GM23338 (cell line): ENCODE measurements at regions not wholly inside any gene's neighbourhood (a gene's known extent, or its start where the extent isn't known, plus 50 kb on each side); places are given as distances from the start of the nearest gene placed in this dataset.
"Not testable (repeated sequence)": the region's sequence is repeated elsewhere in the genome, so short reads cannot be mapped to it uniquely, and the experiment has no call there.

Source experiments
- CREB1 ChIP-seq: fragments of 250-450 bp; sonication (Bioruptor Pico); IDR thresholded peaks from 2 replicates; pipeline ENCODE4 v1.5.0; 2020; ENCODE audit warnings: low read depth, mild to moderate bottlenecking, moderate library complexity
- EZH2 ChIP-seq: fragments of 200-600 bp; sonication (generic); IDR thresholded peaks from one replicate; pipeline ENCODE4 v1.8.0; 2017; ENCODE audit warnings: antibody characterized with exemption, mild to moderate bottlenecking, low read depth; ENCODE audit not compliant: unreplicated experiment
- EZH2phosphoT487 ChIP-seq: fragments of 200-600 bp; sonication (generic); IDR thresholded peaks from one replicate; pipeline ENCODE4 v1.8.1; 2018; ENCODE audit warnings: antibody characterized with exemption; ENCODE audit not compliant: unreplicated experiment
- JUNB ChIP-seq: IDR thresholded peaks from one replicate; pipeline ENCODE4 v1.6.1; 2016; ENCODE audit warnings: antibody characterized with exemption; ENCODE audit not compliant: unreplicated experiment
- NANOG ChIP-seq: IDR thresholded peaks from 2 replicates; pipeline ENCODE4 v1.6.1; 2016; ENCODE audit warnings: antibody characterized with exemption, borderline replicate concordance
- POLR2AphosphoS5 ChIP-seq: IDR thresholded peaks from 2 replicates; pipeline ENCODE4 v1.6.1; 2016; ENCODE audit warnings: antibody characterized with exemption, low read depth
- STAT1 ChIP-seq: IDR thresholded peaks from one replicate; pipeline ENCODE4 v1.6.1; 2016; ENCODE audit warnings: antibody characterized with exemption; ENCODE audit not compliant: unreplicated experiment
- ZNF331 ChIP-seq: fragments of 250-450 bp; sonication (Bioruptor Pico); IDR thresholded peaks from 2 replicates; pipeline ENCODE4 v1.5.0; 2020; ENCODE audit warnings: low read depth, mild to moderate bottlenecking, moderate library complexity
- TF ChIP-seq, protein P1 (sequence below), 2 experiments: fragments of 200-600 bp in 1 of 2; sonication (generic) in 1 of 2; conservative IDR thresholded peaks; 2 replicates each; pipeline versions ENCODE4 v1.5.1 to v1.6.1; 2016 to 2017; ENCODE audit warnings: antibody characterized with exemption in 2 of 2, low read depth in 2 of 2, mild to moderate bottlenecking in 2 of 2, moderate library complexity in 1 of 2
- TF ChIP-seq, protein P2 (sequence below): IDR thresholded peaks from one replicate; pipeline ENCODE4 v1.6.1; 2018; ENCODE audit warnings: antibody characterized with exemption; ENCODE audit not compliant: unreplicated experiment
- TF ChIP-seq, protein P3 (sequence below): fragments of 250-450 bp; sonication (Bioruptor Pico); IDR thresholded peaks from 2 replicates; pipeline ENCODE4 v1.5.0; 2020; ENCODE audit warnings: mild to moderate bottlenecking, moderate library complexity

DNA sequence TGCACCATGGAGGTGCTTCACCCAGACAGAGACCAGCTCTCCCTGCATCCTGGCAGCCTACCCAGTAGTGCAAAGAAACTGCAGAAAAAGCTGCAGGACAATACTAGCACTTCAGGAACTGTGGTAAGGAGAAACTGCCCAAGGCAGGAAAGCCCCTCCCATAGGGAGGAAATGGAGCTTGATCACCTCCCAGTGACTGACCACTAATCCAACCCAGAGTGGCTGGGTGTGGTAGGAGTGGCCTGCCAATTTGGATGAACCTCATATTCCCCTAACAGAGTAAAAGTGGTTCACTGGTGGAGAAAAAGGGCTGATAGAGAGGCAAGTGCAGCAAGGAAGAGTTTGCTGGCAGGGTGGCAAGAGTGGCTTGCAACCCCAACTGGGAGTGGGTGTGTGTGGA is 125.7 kb upstream of the HSFY1 start:
- TF ChIP-seq, protein P1, sequence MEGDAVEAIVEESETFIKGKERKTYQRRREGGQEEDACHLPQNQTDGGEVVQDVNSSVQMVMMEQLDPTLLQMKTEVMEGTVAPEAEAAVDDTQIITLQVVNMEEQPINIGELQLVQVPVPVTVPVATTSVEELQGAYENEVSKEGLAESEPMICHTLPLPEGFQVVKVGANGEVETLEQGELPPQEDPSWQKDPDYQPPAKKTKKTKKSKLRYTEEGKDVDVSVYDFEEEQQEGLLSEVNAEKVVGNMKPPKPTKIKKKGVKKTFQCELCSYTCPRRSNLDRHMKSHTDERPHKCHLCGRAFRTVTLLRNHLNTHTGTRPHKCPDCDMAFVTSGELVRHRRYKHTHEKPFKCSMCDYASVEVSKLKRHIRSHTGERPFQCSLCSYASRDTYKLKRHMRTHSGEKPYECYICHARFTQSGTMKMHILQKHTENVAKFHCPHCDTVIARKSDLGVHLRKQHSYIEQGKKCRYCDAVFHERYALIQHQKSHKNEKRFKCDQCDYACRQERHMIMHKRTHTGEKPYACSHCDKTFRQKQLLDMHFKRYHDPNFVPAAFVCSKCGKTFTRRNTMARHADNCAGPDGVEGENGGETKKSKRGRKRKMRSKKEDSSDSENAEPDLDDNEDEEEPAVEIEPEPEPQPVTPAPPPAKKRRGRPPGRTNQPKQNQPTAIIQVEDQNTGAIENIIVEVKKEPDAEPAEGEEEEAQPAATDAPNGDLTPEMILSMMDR (conservative IDR thresholded peaks at IDR 0.05; ENCODE audit: low read depth in 2 of 2): not testable (repeated sequence)
- TF ChIP-seq NANOG; EZH2phosphoT487; POLR2AphosphoS5; EZH2; ZNF331 (CRISPR knock-in tag); JUNB; STAT1; CREB1 (CRISPR knock-in tag): not testable (repeated sequence)
- TF ChIP-seq, protein P2, sequence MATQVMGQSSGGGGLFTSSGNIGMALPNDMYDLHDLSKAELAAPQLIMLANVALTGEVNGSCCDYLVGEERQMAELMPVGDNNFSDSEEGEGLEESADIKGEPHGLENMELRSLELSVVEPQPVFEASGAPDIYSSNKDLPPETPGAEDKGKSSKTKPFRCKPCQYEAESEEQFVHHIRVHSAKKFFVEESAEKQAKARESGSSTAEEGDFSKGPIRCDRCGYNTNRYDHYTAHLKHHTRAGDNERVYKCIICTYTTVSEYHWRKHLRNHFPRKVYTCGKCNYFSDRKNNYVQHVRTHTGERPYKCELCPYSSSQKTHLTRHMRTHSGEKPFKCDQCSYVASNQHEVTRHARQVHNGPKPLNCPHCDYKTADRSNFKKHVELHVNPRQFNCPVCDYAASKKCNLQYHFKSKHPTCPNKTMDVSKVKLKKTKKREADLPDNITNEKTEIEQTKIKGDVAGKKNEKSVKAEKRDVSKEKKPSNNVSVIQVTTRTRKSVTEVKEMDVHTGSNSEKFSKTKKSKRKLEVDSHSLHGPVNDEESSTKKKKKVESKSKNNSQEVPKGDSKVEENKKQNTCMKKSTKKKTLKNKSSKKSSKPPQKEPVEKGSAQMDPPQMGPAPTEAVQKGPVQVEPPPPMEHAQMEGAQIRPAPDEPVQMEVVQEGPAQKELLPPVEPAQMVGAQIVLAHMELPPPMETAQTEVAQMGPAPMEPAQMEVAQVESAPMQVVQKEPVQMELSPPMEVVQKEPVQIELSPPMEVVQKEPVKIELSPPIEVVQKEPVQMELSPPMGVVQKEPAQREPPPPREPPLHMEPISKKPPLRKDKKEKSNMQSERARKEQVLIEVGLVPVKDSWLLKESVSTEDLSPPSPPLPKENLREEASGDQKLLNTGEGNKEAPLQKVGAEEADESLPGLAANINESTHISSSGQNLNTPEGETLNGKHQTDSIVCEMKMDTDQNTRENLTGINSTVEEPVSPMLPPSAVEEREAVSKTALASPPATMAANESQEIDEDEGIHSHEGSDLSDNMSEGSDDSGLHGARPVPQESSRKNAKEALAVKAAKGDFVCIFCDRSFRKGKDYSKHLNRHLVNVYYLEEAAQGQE: not testable (repeated sequence)
- TF ChIP-seq, protein P3, sequence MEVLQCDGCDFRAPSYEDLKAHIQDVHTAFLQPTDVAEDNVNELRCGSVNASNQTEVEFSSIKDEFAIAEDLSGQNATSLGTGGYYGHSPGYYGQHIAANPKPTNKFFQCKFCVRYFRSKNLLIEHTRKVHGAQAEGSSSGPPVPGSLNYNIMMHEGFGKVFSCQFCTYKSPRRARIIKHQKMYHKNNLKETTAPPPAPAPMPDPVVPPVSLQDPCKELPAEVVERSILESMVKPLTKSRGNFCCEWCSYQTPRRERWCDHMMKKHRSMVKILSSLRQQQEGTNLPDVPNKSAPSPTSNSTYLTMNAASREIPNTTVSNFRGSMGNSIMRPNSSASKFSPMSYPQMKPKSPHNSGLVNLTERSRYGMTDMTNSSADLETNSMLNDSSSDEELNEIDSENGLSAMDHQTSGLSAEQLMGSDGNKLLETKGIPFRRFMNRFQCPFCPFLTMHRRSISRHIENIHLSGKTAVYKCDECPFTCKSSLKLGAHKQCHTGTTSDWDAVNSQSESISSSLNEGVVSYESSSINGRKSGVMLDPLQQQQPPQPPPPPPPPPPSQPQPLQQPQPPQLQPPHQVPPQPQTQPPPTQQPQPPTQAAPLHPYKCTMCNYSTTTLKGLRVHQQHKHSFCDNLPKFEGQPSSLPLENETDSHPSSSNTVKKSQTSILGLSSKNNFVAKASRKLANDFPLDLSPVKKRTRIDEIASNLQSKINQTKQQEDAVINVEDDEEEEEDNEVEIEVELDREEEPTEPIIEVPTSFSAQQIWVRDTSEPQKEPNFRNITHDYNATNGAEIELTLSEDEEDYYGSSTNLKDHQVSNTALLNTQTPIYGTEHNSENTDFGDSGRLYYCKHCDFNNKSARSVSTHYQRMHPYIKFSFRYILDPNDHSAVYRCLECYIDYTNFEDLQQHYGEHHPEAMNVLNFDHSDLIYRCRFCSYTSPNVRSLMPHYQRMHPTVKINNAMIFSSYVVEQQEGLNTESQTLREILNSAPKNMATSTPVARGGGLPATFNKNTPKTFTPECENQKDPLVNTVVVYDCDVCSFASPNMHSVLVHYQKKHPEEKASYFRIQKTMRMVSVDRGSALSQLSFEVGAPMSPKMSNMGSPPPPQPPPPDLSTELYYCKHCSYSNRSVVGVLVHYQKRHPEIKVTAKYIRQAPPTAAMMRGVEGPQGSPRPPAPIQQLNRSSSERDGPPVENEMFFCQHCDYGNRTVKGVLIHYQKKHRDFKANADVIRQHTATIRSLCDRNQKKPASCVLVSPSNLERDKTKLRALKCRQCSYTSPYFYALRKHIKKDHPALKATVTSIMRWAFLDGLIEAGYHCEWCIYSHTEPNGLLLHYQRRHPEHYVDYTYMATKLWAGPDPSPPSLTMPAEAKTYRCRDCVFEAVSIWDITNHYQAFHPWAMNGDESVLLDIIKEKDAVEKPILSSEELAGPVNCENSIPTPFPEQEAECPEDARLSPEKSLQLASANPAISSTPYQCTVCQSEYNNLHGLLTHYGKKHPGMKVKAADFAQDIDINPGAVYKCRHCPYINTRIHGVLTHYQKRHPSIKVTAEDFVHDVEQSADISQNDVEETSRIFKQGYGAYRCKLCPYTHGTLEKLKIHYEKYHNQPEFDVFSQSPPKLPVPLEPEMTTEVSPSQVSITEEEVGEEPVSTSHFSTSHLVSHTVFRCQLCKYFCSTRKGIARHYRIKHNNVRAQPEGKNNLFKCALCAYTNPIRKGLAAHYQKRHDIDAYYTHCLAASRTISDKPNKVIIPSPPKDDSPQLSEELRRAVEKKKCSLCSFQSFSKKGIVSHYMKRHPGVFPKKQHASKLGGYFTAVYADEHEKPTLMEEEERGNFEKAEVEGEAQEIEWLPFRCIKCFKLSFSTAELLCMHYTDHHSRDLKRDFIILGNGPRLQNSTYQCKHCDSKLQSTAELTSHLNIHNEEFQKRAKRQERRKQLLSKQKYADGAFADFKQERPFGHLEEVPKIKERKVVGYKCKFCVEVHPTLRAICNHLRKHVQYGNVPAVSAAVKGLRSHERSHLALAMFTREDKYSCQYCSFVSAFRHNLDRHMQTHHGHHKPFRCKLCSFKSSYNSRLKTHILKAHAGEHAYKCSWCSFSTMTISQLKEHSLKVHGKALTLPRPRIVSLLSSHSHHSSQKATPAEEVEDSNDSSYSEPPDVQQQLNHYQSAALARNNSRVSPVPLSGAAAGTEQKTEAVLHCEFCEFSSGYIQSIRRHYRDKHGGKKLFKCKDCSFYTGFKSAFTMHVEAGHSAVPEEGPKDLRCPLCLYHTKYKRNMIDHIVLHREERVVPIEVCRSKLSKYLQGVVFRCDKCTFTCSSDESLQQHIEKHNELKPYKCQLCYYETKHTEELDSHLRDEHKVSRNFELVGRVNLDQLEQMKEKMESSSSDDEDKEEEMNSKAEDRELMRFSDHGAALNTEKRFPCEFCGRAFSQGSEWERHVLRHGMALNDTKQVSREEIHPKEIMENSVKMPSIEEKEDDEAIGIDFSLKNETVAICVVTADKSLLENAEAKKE (CRISPR knock-in tag): not testable (repeated sequence)
